IPS-20b (cell line): ENCODE measurements at regions not wholly inside any gene's neighbourhood (a gene's known extent, or its start where the extent isn't known, plus 50 kb on each side); places are given as distances from the start of the nearest gene placed in this dataset.
"Not testable (repeated sequence)": the region's sequence is repeated elsewhere in the genome, so short reads cannot be mapped to it uniquely, and the experiment has no call there.

ENCODE experiments used
- H3K27ac ChIP-seq: one replicate; pipeline ENCODE4 v1.5.1; 2013; ENCODE audit warnings: low read length
- H3K27me3 ChIP-seq: 2 replicates; pipeline ENCODE4 v1.6.1; 2013; ENCODE audit warnings: mild to moderate bottlenecking, low read length, inconsistent platforms; ENCODE audit not compliant: insufficient read depth
- H3K36me3 ChIP-seq: 2 replicates; pipeline ENCODE4 v1.6.1; 2013; ENCODE audit warnings: low read depth, mild to moderate bottlenecking, inconsistent platforms, low read length, moderate library complexity; ENCODE audit not compliant: insufficient read depth
- H3K4me1 ChIP-seq: 2 replicates; pipeline ENCODE4 v1.6.1; 2013; ENCODE audit warnings: mild to moderate bottlenecking, control low read depth, inconsistent platforms, low read length, moderate library complexity; ENCODE audit not compliant: insufficient read depth
- H3K4me3 ChIP-seq: 2 replicates; pipeline ENCODE4 v1.5.1; 2013; ENCODE audit warnings: mild to moderate bottlenecking, low read length, inconsistent platforms
- H3K9ac ChIP-seq: 2 replicates; pipeline ENCODE4 v1.6.1; 2013; ENCODE audit warnings: low read depth, mild to moderate bottlenecking, inconsistent platforms, low read length, moderate library complexity
- H3K9me3 ChIP-seq: 2 replicates; pipeline ENCODE4 v1.6.1; 2013; ENCODE audit warnings: mild to moderate bottlenecking, low read depth, low read length, inconsistent platforms; ENCODE audit not compliant: insufficient read depth

DNA sequence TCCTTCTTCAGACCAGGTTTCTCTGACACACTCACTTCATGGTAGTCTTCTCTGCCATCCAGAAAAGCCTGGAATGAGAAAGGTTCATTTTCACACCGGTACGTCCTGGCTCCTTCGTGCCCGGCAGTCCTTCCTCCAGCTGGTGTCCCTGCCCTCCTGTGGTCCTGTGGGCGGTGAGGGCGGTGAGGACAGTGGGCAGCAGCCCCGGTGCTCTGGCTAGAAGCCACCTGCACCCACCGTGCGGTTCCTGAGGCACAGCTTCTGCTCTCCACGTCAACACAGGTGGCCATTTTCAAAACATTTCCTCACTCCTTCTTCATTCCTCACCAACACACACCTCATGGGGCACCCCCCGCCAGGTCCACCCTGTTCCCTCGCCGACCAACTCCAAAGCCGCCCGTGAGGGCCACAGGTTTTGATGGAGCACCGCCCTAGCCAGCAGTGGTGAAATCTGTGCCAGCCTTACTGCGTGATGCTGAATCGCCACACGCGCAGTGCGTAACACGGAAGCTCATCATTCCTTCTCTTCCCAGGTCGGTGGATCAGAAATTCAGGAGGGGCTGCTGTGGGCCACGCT lies 251.4 kb upstream of the RNF32 start:
- Histone ChIP-seq H3K4me3 (no peak overlapping the region), H3K9ac (no peak overlapping the region), H3K36me3 (no peaks in the 10 kb centered on the region), H3K4me1 (peaks cover 7% of the 10 kb centered on the region), H3K9me3 (no peaks in the 10 kb centered on the region), H3K27ac (no peak overlapping the region), H3K27me3 (no peaks in the 10 kb centered on the region)

DNA sequence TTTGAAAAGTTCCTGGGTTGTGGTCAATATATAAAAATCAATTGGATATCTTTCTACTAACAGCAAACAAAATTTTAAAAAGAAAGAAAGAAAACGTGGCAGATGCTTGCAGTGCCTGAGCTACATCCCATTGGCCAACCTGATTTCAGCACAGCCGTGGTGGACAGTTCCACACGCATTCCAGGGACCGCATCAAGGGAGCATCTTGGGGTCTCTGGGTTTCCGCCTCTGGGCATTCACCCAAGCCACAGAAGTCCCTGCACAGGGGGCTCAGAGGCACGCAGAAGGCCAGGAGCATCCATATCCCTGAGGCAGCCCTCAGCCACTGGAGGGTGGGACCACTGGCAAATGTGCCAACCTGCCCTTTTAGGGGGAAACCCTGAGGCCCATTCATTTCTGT lies 254.5 kb upstream of the RNF32 start:
- Histone ChIP-seq H3K27me3 (no peaks in the 10 kb centered on the region), H3K27ac (no peak overlapping the region), H3K9ac (no peak overlapping the region), H3K4me3 (no peak overlapping the region), H3K4me1 (peaks cover 15% of the 10 kb centered on the region), H3K9me3 (no peaks in the 10 kb centered on the region), H3K36me3 (no peaks in the 10 kb centered on the region)

DNA sequence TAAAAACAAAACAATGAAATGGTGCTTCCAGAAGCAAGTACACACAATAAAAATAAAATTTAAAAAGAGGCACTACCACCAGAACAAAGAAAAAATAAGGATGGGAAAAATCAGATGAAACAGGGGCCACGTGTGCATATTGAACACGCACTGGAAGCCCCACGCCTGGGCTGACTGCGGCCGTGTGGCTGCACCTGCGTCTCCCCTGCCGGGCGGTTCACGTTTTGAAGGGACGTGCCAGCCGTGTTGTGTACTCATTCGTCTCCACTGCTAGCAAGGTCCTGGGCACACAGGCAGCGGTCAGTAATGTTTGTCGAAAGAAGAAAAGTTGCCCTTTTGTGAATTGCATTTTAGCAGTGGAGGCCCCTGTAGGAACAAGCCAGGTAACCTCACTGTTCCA lies 255.9 kb upstream of the RNF32 start:
- Histone ChIP-seq H3K27ac (no peak overlapping the region), H3K9me3 (no peaks in the 10 kb centered on the region), H3K36me3 (no peaks in the 10 kb centered on the region), H3K4me3 (no peak overlapping the region), H3K4me1 (peaks cover 15% of the 10 kb centered on the region), H3K9ac (no peak overlapping the region), H3K27me3 (no peaks in the 10 kb centered on the region)

DNA sequence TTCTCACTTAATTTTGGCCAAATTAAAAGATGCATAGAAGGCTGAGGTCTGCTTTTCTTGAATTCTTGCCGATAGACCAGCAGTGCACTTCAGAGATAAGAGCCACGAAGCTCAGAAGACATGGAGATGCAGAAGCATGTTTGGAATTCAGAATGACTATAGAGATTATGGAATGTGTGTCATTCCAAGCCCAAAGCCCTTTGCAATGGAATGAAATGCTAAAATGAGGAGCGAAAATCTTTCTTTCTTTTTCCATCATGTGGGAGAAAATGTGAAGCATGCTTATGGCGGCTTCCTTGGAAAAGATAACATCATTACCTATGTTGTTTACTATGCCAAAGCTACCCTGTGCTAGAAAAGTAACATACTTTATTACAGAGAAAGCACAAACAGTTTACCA lies 257.0 kb upstream of the RNF32 start:
- Histone ChIP-seq H3K27ac (no peak overlapping the region), H3K36me3 (no peaks in the 10 kb centered on the region), H3K27me3 (no peaks in the 10 kb centered on the region), H3K9me3 (no peaks in the 10 kb centered on the region), H3K4me3 (no peak overlapping the region), H3K4me1 (peaks cover 15% of the 10 kb centered on the region), H3K9ac (no peak overlapping the region)

DNA sequence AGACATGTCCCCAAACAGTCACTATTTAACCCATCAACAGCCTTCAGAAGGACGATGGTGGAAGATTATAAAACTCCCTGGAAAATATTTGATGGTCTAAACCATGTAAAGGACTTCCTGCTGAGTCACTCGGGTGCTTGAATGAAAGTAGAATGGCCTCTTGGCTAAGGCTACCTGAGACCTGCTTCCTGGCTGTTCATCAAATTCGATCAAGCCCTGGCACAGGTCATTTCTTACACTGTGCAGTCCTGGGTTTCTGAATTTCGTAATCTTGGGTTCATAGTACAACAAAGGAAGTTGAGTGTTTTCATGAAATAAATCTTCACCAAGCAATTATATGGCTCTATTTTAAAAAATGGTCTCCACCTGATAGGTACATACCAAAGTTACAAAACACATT lies 260.3 kb upstream of the RNF32 start:
- Histone ChIP-seq H3K36me3 (no peaks in the 10 kb centered on the region), H3K27me3 (no peaks in the 10 kb centered on the region), H3K4me1 (peaks cover 11% of the 10 kb centered on the region; the same call in 1 of the 2 replicates), H3K27ac (no peak overlapping the region), H3K9me3 (no peaks in the 10 kb centered on the region), H3K4me3 (no peak overlapping the region), H3K9ac (no peak overlapping the region)

DNA sequence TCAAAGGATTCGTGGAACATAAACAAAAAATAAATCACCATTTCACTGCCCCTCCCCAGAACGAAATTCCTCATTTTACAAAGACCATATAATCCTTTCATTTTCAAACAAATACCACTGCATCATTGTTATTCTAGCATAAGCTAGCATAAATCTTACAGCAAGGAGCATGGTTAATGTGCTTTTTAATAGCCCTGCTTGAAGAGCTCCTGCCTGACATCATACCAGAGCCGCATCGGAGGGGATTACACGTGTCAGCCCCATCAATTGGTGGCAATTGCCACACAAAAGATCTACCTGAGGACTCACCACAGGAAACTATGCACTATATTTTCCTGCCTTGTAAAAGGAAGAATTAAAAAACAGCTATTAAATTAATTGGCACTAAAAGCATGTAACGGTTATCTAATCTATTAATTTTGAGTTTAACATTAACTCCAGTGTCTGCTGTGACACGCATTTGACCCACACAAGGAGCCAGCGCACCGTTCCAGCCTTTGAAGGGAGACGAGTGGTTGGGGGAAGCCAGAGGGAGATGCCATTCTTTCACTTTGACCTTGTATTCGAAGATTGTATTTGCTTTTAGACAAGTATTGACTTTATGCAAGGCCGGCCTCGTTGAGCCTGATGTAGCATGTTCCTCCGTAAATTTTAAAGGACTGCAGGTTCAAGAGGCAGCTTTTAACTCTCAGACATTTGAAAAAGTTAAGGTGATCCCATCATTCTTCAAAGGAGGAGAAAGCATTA lies 261.1 kb upstream of the RNF32 start:
- no peaks in the 10 kb centered on the region for H3K36me3 ChIP-seq
- H3K27ac ChIP-seq, result no peak overlapping the region
- no peak overlapping the region for H3K4me3 ChIP-seq
- H3K27me3 ChIP-seq, result no peaks in the 10 kb centered on the region
- H3K9me3 ChIP-seq, result no peaks in the 10 kb centered on the region
- no peak overlapping the region for H3K9ac ChIP-seq
- H3K4me1 ChIP-seq, result 0 out of 2 replicates have a peak, but pooled peaks cover 8% of the 10 kb centered on the region

DNA sequence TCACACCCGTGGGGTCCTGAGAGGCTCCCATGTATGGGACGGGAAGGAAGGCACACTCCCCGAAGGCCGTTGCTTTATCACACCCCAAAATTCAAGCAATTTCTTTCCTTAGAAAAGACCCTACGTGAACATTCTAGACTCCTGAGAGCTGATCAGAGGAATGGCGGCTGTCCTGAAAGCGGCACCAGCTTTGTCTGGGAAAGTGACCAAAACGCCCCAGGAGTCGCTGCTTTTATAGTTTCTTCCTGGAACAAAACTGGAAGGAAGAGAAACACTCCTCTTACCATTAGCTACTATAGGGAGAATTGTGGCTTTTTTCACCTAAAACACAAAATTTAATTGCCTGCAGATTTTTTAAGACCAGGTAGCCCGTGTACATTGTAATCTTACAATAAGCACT lies 261.8 kb upstream of the RNF32 start:
- no peaks in the 10 kb centered on the region for H3K36me3 ChIP-seq
- no peaks in the 10 kb centered on the region for H3K27me3 ChIP-seq
- no peak overlapping the region for H3K9ac ChIP-seq
- no peak overlapping the region for H3K27ac ChIP-seq
- 0 out of 2 replicates have a peak, but pooled peaks cover 7% of the 10 kb centered on the region for H3K4me1 ChIP-seq
- no peaks in the 10 kb centered on the region for H3K9me3 ChIP-seq
- H3K4me3 ChIP-seq, result no peak overlapping the region

DNA sequence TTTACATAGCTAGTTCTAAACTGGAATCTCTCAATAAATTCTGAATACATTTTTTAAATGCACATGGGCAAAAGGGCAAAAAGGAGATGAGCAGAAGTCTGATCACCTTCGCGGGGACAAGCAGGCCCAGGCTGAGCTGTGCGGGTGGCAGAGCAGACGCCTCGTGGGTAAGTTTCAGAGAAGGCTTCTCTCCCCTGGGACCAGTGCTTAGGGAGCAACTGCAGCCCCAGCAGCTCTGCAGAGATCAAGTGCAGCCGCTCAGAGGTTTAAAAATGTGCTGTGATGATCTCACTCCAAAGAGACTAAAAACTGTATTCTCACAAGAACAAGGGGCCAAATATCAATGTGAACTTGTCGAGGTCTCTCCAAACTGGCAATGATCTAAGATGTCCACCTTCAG lies 264.3 kb upstream of the RNF32 start:
- Histone ChIP-seq H3K9me3 (peaks cover 11% of the 10 kb centered on the region), H3K4me1 (no peaks in the 10 kb centered on the region), H3K36me3 (no peaks in the 10 kb centered on the region), H3K4me3 (no peak overlapping the region), H3K9ac (no peak overlapping the region), H3K27me3 (no peaks in the 10 kb centered on the region), H3K27ac (no peak overlapping the region)

DNA sequence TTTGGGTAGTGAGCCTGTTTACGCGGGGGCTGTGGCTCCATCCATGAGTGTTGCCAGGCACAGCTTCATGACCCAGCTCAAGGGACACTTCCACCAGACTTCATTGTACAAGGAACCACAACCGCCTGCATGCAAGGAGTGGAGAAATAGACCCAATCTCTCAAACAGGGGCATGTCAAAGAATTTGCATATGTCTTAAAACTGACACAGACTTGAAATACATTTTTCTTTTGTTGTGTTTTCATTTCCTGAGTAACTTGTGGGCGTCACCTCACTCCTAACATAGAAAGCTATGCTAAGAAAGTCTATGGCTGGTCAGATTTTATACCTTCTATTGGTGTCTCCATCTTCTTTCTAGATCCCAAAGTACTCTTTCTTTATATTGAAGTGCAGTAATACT lies 266.2 kb upstream of the RNF32 start:
- H3K9me3 ChIP-seq, result peaks cover 23% of the 10 kb centered on the region
- H3K4me1 ChIP-seq, result no peaks in the 10 kb centered on the region
- H3K27ac ChIP-seq, result no peak overlapping the region
- no peaks in the 10 kb centered on the region for H3K27me3 ChIP-seq
- no peak overlapping the region for H3K4me3 ChIP-seq
- H3K36me3 ChIP-seq, result no peaks in the 10 kb centered on the region
- no peak overlapping the region for H3K9ac ChIP-seq

DNA sequence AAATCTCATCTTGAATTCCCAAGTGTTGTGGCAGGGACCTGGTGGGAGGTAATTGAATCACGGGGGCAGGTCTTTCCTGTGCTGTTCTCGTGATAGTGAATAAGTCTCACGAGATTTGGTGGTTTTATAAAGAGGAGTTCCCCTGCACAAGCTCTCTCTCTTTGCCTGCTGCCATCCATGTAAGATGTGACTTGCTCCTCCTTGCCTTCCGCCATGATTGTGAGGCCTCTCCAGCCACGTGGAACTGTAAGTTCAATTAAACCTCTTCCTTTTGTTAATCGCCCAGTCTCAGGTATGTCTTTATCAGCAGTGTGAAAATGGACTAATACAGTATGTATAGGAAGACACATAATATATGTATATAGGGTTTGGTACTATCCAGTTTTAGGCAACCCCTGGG lies 270.6 kb upstream of the RNF32 start:
- H3K9ac ChIP-seq, H3K4me3 ChIP-seq, H3K36me3 ChIP-seq, H3K27me3 ChIP-seq, H3K4me1 ChIP-seq, H3K27ac ChIP-seq: not testable (repeated sequence)
- peaks cover 23% of the 10 kb centered on the region for H3K9me3 ChIP-seq

DNA sequence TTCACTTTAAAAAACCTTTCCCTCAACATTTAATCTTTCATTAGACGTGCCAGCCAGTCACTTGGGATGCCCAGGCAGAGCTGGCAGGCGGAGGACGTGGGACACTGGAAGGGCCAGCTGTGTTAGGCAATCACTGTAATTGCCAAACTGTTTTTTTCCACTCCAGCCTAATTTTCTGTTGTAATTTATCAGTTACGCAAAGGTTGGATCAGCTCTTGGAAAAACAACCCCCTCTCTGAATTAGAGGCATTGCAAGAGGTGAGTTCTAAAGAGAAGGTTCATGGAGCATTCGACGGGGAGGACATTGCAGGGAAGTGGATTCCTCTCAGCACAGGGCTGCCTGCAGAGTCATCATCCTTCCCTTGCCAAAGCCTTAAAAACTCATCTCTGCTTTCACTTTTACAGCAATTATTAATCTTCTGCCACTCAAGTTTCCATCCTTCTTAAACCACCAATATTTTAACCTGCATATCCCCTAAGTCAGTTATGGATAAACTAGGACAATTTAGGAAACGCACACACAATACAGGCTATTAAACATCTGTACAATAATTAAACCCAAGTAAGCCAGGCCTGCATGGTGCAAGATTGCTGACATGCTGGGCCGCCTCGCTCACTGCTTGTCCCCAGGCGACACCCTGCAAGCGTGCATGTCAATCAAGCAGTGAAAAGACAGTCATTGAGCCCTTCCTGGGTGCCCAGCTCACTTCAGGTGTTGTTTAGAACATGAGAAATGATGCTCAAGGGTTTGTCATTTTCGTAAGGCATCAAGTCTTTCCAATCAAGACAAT lies 272.3 kb upstream of the RNF32 start:
- no peaks in the 10 kb centered on the region for H3K36me3 ChIP-seq
- no peaks in the 10 kb centered on the region for H3K4me1 ChIP-seq
- peaks cover 23% of the 10 kb centered on the region for H3K9me3 ChIP-seq
- no peak overlapping the region for H3K27ac ChIP-seq
- H3K4me3 ChIP-seq, result no peak overlapping the region
- no peaks in the 10 kb centered on the region for H3K27me3 ChIP-seq
- no peak overlapping the region for H3K9ac ChIP-seq

DNA sequence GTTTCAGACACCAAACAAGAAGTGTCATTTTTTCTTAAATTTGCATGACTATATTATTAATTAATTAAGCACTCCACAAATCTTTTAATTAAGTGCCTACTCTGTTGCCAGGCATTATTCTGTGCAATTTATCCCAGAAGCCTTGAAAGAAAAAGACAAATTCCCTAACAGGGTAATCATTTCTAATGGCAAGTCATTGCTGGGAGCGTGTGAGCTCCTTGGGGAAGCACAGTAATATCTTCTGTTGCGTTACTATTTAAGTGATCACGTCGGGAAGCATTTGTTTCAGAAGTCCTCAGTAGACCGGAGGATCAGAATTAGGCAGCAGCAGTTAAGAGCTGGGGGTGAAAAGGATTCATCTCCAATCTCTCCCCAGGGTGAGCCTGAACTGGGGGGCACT lies 276.8 kb upstream of the RNF32 start:
- peaks cover 18% of the 10 kb centered on the region; the same call in 1 of the 2 replicates for H3K9me3 ChIP-seq
- no peak overlapping the region for H3K9ac ChIP-seq
- no peaks in the 10 kb centered on the region for H3K27me3 ChIP-seq
- H3K27ac ChIP-seq, result no peak overlapping the region
- no peaks in the 10 kb centered on the region for H3K4me1 ChIP-seq
- no peak overlapping the region for H3K4me3 ChIP-seq
- no peaks in the 10 kb centered on the region for H3K36me3 ChIP-seq
